Activated T-cell treated with anti-CD3 and anti-CD28 coated beads for 48 hours (primary cell): ENCODE measurements at regions not wholly inside any gene's neighbourhood (a gene's known extent, or its start where the extent isn't known, plus 50 kb on each side); places are given as distances from the start of the nearest gene placed in this dataset.
"Not testable (repeated sequence)": the region's sequence is repeated elsewhere in the genome, so short reads cannot be mapped to it uniquely, and the experiment has no call there.

Source experiments
- DNase-seq: peaks from one replicate; pipeline ENCODE4 v3.0.0-alpha.2; 2020; ENCODE audit warnings: low read depth

GRCh38 chr2:52294628-52295027 is 1262.7 kb upstream of the NRXN1 start:
- DNase-seq, result no peak

- DNase-seq, result no peak
Observed at GRCh38 chr2:52292801-52293200, 1260.9 kb upstream of the NRXN1 start.

DNA sequence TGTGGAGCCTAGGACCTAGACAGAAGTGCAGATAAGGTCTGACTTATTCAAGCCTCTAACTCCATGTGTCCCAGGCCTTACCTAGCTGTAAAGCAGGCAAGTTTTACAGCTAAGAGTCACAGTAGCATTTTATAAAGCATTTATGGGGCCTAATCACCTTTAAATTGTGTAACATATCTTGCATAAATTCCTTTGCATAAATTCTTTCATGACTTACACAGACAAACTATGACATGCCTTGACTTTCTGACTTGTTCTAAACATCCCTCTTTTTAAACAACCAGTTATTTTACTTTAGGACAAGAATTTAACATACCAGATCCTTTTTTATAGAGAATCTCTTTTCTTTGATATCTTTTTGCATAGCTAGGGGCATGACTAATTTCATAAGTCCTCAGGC is 1257.8 kb upstream of the NRXN1 start:
- DNase-seq, result no peak

DNA sequence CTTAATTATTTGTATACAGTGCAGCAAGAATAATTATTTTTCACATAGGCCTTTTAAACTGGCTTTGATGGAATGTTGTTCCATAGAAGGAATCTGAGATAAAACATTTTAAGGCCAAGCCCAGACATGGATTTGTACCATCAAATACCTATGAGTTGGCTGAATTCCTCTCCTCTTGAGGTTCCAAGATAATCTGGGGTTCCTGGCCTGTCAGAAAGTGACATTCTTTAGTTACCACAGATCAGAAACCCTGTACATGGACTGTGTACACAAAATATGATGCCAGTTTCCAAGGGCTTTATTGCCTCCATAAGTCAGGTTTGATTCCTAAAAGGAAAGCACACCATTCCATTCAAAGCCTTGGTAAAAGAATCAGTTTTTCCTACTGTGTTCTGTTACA is 1256.7 kb upstream of the NRXN1 start:
- DNase-seq, result no peak

DNA sequence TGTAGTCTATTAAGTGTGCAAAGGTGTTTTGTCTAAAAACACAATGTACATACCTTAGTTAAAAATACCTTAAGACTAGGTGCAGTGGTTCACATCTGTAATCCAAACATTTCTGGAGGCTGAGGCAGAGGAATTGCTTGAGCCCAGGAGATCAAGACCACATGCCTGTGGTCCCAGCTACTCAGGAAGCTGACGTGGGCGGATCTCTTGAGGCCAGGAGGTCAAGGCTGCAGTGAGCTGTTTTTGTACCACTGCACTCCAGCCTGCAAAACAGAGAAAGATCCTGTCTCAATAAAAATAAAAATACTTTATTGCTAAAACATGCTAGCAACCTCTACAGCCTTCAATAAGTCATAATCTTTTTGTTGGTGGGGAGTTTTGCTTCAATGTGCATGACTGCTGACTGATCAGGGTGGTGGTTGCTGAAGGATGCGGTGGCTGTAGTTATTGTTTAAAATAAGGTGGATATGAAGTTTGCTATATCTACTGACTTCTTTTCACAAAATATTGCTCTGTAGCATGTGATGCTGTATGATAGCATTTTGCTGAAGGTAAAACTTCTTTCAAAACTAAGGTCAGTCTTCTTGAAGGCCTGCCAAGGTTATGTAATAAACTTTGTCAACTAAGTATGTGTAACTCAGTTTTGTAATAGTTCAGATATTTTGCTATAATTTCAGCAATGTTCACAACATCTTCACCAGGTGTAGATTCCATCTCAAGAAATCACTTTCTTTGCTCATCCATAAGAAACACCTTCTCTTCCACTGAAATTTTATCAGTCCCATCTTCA is 1238.0 kb upstream of the NRXN1 start:
- DNase-seq, result no peak

GRCh38 chr2:52264911-52265310 is 1233.0 kb upstream of the NRXN1 start:
- DNase-seq, result no peak

- no peak for DNase-seq
Observed at GRCh38 chr2:52264488-52264887, 1232.6 kb upstream of the NRXN1 start.

- DNase-seq, result no peak
Observed at GRCh38 chr2:52260904-52261303, 1229.0 kb upstream of the NRXN1 start.

DNA sequence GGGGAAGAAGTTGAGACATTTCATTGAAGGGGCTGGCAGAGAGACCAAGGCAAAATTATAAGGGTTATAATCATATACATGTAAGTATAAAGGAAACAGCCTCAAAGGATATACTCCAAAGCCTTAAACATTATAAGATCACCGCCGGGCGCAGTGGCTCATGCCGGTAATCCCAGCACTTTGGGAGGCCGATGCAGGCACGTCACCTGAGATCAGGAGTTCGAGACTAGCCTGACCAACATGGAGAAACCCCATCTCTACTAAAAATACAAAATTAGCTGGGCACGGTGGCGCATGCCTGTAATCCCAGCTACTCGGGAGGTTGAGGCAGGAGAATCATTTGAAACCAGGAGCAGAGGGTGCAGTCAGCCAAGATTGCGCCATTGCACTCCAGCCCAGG is 1227.0 kb upstream of the NRXN1 start:
- not testable (repeated sequence) for DNase-seq

DNA sequence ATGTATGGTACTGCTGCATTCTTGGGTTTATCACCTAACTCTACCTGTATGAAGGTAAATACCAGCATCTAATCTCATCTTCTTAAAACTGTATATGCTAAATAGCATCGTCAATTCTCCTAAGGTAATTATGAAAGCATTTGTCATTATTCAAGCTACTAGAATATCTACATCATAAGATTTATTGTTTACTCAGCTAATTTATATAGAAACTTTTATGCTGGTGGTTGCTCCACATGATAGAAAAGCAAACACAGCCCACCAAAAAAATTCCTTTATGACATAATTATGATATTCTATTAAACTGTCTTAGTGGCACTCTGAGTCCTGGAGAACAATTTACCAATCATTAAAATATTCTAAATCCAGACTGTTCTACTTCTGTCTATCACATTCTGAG is 1226.1 kb upstream of the NRXN1 start:
- no peak for DNase-seq

GRCh38 chr2:52253416-52253980 is 1221.6 kb upstream of the NRXN1 start:
- DNase-seq, result no peak

DNA sequence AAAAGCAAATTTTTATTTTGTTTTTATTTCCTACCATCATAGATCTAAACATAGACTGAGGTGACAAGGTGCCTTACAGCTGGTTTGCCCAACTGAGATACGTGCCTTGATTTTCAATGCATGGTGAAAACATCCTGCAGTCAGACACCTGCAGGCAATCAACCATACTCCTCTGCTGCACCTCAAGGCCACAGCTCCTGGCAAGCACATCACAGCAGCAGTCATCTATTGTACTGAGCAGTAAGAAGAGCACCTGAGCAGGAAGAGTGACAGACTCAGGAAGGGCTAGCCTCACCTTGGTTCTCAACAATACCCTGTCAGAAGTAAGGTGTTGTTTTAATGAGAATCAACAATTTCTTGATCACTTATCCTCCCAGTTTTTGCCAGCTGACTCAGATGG is 1206.8 kb upstream of the NRXN1 start:
- no peak for DNase-seq

DNA sequence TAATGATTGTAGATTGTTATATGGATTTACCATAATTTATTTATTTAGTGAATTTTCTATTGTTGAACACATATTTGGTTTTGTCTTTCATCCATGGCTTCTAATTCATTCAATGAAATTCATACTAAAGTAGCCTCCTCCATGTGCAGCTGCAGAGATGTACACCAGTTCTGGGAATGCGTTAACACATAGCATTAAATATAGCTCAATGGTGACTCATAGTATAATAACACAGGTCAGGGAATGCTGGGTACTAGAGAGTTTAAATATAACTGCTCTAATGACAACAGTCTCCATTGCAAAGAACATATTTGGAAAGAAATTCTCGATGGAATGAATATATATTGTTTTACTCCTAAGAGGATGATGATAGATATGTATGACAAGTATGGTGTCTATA is 1190.2 kb upstream of the NRXN1 start:
- DNase-seq, result no peak

GRCh38 chr2:52220393-52220792 is 1188.5 kb upstream of the NRXN1 start:
- no peak for DNase-seq

- no peak for DNase-seq
Observed at GRCh38 chr2:52210611-52211010, 1178.7 kb upstream of the NRXN1 start.

DNA sequence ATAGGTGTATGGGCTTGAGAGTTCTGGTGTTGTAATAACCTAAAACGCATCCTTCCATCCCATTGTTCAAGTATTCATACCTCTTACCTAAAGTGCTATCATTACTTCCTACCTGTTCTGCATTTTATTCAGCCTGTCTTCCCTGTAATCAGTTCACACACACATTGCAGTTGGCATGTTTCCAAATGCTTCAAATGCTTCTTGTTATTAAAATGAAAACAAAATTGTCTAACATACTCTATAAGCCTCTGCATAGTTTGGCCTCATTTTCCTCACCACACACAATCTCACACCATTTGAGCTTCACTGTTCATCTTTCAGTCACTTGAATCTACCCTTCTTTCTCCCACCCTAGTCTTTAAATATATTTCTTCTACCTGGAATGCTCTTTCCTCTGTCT is 1178.2 kb upstream of the NRXN1 start:
- DNase-seq, result no peak

- DNase-seq, result no peak
Observed at GRCh38 chr2:52194342-52194741, 1162.4 kb upstream of the NRXN1 start.

DNA sequence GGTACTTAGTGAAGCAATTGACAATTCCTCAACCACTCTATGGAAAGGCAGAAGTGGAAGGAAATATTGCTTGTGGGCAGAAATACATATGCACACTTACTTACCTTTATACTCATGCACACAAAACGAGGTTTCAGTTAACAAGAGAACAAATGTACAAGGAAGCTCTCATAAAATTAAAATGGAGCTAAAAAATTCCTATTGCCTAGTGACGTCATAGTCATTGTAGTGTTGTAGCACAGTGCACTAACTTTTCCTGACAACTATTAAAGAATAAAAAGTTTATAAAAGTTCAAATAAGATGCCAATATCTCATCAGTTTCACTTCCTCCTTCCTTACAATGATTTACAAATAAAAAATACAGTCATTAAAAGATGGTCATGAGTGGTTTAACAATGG is 1161.9 kb upstream of the NRXN1 start:
- no peak for DNase-seq

DNA sequence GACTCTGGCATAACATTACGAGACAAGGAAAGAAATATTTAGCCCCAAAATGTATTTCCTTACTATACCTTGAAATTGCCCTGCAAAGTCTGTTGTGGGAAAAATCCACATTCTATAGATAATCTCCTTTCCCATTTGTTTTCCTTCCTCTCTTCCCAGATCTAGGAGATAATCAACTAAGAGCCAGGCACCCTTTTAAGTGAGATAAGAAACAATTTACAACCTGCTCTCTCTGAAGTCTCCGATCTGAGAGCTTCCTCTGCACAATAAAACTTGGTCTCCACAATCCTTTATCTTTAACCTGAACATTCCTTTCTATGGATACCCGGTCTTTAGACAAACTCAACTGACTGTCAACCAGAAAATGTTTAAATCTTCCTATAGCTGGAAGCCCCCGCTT is 1160.7 kb upstream of the NRXN1 start:
- DNase-seq, result no peak

DNA sequence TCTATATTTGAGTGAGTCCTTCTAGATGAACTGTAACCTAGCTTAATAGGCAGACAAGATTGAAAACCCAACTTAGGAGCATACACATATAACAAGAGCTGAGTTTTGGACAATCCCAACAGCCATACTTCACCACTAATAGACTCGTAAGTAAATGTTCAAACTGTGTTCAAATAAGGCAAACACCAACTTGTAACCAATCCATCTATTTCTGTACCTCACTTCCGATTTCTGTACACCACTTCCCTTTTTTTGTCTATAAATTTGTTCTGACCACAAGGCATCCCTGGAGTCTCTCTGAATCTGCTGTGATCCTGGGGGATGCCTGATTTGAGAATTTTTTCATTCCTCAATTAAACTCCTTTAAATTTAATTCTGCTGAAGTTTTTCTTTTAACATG is 1149.1 kb upstream of the NRXN1 start:
- DNase-seq, result no peak

DNA sequence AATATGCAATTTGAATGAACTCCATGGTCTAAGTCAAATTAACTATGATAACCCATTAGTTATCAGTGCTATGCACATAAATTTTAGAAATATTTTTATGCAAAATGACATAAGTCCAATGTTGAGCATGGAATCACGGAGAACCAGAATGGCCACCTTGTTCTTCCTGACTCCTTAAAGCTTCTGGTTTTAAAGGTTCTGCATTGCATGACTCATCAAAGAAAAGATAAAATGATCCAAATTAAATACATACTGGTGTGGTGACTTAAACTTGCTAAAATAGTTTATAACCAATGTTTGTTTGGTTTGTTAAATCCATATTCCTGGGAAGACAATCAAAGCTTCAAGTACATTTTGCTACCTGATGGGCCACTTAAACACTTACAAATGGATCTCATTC is 1146.9 kb upstream of the NRXN1 start:
- DNase-seq, result no peak

DNA sequence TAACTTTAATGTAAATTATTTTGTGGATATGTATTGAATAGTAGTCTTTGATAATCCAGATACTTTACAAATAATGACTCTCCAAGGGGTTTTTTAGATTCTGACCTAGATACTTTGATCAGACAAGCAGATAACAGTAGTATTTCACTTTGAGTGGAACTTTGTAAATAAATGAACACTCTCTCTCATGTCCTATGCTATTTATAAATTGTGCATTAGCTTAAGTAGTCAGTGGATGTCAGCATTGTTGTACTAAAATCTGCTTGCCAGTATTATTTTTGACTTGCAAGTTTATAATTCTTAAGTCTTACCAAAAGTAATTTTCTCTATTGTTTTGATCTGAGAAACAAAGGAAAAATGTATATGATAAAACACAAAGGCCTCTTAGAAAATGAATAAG is 1113.1 kb upstream of the NRXN1 start:
- DNase-seq, result no peak

- DNase-seq, result no peak
Observed at GRCh38 chr2:52144590-52144989, 1112.7 kb upstream of the NRXN1 start.

- no peak for DNase-seq
Observed at GRCh38 chr2:52141076-52141475, 1109.1 kb upstream of the NRXN1 start.
